GM19463 (cell line): ENCODE measurements at regions not wholly inside any gene's neighbourhood (a gene's known extent, or its start where the extent isn't known, plus 50 kb on each side); places are given as distances from the start of the nearest gene placed in this dataset.

Experiments
- ATAC-seq: cut with Tn5 transposase; IDR thresholded peaks from one replicate; pipeline ENCODE4 v1.9.1; 2021; ENCODE audit warnings: mild to moderate bottlenecking, moderate library complexity; ENCODE audit not compliant: unreplicated experiment

DNA sequence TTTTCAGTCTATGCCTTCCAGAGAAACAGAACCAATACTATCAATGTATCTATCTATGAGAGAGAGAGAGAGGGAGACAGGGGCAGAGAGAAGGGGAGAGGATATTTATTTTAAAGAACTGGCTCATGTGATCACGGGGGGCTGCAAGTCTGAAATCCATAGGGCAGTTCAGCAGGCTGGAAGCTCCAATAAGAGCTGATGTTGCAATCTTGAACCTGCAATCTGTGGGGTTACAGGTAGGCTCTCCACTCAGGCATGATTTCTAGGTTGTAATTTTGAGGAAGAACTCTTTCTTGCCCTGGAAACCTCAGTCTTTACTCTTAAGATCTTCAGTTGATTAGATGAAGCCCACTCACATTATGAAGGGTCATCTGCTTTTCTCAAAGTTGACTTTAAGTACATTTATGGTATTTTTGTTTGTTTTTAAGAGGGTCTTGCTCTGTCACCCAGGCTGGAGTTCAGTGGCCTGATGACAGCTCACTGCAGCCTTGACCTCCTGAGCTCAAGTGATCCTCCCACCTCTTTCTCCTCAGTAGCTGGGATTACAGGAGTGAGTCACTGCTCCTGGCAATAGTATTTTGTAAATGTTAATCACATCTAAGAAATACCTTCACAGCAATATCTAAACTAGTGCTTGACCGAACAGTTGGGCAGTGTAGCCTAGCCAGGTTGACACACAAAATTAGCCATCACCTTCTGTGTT, 376.4 kb downstream of the FGF9 start:
- ATAC-seq, result no peak

DNA sequence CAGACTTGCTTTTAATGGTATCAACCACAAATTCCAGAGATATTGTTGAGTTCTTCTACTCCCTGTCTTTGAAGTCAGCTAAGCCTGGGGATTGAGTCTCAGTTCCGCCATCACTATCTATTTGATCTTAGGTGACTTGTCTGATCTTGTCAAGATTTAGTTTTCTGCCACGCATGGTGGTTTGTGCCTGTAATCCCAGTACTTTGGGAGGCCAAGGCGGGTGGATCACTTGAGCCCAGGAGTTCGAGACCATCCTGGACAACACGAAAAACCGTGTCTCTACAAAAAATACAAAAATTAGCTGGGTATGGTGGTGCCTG, 376.9 kb downstream of the FGF9 start:
- no peak for ATAC-seq

DNA sequence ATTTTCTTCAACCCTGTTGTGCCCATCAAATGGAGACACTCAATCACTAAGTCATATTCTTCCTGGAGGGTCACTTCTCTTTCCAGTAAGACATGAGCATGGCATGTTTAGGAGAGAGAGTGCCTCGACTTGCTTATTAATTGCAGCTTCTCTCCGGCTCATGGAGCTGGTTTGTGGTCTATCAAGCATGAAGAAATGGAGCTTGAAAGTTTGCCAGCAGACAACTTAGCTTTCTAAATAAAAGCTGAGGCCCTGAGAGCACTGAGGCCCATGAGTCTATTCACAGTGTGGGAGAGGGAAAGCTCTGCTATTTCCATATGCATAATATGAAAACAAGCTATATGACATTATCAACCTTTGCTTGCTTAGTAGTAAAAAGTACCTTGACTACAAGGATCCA, 378.5 kb downstream of the FGF9 start:
- no peak for ATAC-seq

DNA sequence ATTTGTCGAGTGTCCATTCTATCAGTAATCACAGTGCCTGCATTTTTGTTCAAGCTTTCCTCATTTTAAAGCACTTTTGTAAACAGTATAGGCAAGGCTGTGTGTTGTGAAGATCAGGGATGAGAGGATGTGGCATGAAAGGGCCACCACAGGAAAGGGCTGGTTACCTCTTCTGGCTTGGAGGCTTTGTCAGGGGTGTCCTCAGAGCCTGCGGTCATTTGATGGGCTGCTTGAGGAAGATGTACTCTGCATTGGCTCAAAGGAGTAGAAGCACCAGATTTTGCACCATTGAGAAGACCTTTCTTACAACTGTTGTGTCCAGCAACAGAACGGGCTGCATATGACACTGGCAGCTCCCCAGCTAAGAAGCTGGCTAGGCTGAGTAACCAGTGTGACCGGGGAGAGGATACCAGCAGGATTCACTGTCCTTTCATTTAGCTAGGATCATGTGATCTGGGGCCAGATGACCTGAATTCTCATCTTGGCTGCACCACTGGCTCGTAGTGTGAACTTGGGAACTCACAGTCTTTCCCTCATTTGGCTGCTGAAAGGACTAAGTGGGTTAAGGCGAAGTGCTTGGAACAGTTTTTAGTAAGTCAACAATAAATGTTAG, 380.2 kb downstream of the FGF9 start:
- no peak for ATAC-seq

DNA sequence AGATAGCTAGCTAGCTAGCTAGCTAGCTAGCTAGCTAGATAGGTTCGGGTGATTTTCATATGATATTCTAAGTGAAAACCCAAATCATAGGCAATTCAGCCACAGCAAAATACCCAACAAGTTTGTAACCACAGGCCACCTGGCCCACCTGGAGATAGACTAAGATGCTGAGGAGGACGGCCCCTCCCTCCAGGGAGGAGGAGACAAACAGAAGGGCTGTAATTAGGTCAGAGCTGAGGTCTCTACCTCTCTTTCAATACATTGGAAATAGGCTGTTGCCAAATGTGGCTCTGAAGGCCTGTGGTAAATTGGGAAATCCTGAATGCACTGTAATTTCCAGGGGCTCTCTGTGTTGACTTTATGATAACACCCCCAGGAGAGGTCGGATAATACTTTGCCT, 382.2 kb downstream of the FGF9 start:
- ATAC-seq, result no peak

DNA sequence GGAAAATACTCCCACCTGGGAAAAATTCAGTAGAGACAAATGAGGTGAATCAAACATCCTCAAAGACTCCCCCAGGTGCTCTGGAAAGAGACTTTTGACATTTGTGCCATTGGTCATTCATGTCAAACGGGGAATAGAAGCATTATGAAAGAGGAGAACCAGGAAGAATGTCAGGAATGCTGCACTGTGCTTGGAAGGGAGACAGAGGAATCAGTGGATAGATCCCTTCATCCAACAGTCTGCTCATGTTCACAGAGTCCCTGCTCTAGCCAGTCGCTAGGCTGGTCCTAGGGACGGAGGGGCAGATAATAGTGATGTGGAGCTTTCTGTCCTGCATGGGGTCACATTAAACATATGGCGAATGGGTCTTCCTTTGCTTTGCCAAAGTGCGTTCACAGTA, 384.4 kb downstream of the FGF9 start:
- no peak for ATAC-seq

DNA sequence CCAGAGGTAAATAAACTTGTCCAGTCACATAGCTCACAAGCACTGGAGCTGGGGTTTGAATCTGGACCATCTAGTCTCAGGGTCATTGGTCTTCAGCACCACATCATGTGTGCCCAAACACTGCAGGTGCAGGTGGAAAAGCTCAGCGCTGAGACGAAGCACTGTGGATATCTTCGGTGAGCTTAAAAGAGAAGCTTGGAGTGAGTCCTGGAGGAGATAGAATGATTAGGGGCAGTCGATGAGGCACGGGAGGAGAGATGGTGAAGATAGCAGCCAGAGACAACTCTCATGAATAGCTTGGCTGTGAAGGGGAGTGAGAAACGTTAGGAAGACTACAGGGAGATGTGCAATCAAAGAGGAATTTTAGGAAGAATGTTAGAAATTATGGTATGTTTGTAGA, 389.3 kb downstream of the FGF9 start:
- ATAC-seq, result no peak

DNA sequence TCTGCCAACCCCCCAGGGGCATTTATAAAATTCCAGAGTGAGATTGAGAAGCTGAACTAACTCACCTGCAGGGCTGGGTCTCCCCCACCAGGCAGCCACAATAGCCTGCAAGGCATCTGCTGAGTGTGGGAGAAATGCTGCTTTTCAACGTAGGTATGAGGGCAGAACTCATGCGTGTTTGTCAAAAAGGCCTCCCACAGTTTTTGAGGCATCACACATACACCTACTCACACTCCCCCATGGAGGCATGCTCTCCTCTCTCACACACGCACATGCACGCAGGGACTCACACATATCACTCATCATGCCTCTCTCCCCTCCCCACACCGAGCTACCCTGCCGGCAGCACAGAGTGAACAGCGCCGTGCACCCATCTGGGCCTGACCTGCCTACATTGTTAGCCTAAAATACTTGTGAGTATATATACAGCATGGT, 390.5 kb downstream of the FGF9 start:
- peak; percentile 58 for ATAC-seq

DNA sequence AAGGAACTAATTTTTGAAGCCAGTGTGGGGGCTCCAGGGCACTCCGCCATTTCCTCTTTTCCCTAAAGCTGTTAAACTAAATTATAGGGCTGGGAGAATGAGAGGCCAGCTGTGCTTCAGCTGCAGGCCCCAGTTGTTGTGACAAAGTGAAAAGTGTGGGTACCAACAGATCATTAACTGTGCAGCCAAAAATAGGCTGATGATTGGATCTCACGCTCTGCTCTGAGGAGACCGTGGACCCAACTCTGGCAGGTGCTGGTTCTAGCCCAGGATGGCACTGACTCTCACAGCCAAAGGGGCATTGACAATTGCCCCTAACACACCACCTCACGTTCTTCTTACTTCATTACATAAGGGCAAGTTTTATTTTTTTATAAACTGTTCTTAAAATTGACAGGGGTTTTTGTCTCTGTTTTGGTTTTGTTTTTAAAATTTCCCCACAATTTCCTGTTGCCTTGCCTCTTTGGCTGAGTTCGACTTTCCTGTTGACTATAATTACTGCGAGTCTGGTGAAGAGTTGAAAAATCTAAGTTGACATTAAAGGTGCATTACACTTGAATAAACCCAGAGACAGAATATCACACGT, 391.0 kb downstream of the FGF9 start:
- ATAC-seq, result peak; percentile 70

DNA sequence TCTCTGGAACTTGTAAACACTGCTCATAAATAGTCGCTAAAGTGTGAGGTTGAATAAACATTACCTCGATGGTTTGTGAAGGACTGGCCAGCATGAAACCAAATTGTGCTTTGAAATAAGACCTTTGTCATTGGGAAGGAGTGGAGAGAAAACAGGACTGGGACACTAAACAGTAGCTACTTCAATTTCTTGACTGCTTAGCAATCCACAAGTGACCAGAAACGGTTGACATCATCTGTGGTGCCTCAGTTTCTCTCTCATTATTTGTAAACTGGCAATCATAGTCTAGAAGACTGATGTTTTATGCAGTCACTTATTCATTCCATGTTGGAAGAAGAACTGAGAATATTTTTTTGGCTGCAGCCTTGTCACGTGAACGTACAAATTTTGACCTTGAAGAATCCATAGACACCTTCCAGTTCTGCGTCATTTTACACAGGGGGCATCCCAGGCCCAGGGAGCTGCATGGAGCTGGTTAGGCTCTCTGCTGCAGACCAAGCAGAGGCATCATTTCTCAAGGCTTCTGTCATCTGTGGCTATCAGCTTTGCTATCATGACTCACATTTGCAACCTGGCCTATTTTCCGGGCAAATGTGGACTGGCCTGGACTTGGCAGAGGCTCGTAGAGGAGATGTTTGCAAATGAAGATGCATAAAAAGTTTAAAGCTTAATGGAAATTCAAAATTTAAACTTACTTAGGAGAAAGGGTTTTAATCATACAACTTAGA, 391.8 kb downstream of the FGF9 start:
- ATAC-seq, result no peak

DNA sequence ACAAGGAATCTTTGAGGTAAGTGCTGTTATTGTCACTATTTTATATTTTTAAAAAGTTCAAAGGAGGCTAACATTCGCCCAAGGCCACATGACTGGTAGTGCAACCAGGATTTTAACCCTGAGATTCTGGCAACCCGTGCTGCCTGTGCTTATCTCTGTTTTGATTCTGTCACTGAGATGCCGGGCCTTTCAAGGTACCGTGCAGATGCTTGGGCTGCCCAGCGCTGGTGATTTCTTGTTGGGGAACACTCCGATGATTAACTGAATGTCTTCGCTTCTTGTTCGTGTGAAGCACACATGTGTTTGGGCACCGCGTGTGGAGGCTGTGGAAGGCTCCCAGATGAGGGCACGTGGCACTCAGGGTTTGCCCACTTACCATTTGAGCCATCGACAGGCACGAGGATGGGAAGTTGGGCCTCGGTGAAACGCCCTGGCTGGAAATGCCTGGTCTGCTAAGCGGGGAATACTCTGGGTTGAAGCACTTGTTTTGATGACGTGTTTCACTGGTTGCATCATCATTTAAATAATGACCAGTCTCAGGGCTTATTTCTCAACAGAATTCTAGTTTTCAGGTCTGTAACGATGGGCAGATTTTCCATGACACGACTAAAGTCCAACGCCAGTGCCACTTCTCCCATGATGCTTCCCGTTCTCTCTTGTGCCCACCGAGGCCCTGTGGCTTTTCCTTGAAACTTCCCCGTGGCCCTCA, 392.7 kb downstream of the FGF9 start:
- no peak for ATAC-seq

DNA sequence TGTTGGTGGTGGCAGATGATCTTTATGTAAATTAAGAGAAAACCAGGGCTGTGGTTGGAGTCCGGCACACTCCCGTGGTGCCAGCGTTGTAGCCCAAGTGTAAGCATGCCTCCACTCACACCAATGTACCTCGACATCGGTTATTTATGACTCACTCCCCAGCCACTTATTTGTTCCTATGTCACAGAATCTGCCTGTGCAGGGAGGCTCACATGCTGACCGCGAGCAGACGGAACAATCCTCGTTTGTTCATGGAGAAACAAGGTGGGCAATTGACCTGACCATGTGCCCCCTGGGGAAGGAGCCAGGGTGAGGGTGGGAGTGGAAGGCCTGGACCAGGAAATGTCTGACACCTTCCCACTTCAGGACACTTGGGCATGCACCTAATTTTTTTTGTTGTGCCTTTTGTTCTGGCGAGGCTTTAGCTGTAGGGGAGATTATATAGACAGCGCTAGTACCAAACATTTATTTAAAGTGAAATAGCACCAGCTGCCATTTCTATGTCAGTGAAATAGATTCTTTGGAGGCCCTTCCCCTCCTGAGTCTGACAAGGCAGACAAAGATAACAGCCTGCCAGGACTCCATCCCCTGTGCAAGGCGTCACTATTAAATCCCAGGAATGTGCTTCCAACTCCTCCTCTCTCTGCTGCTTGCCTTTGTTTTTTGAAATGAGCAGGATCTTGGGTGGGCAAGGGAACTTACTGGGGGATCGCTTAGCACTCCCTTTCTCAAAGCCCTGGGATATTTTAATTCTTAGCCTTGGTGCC, 394.2 kb downstream of the FGF9 start:
- ATAC-seq, result no peak

DNA sequence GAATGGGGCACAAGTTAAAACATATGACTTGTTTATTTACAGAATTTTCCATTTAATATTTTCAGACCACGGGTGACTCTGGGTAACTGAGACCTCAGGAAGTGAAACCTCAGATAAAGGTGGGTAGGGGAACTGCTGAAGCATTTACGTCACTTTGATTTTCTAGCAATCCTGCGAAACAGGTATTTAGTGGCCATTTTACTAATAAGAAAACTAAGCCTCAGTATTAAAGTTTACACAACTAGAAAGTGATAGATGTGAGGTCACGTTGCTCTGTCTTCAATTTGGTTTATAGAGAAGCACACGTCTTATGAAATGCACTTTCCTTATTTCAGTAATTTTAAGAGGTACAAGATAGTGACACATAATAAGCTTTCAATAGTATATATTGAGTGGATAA, 402.8 kb downstream of the FGF9 start:
- ATAC-seq, result peak; percentile 59

DNA sequence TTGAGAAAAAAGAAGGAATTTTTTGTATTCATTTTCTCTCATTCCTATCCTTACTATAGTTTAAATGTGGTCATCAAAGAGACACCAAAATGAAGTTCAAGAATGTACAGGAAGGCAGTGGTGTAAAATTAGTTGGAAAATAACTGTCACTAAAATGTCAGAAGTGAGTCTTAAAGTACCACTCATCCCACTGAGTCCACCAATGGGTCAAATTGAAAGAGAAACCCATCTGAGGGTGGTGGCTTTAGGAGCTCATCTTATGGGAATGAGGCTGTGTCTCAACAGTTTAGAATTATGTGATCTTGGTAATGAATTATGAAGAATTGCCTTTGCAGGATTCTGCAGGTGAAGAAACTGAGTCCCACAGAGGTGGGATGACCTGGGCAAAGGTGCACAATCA, 403.5 kb downstream of the FGF9 start:
- ATAC-seq, result no peak

DNA sequence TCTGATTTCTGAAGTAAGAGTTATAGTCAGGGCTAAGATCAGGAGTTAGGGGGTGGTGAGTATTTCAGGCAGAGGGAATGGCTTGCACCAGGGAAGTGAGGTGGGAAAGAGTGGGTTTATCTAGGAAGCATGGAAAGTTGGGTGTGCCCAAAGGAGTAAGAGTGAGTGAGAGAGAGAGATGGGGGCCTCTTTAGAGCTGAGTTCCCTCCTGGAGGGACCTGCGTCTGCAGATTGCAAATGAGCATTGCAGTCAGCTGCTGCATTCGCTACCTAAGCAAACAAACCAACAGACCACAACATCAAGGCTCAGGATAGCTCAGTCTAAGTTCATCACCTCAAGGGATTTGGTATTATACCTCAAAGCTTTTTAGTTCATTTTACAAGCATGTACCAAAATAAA, 405.8 kb downstream of the FGF9 start:
- no peak for ATAC-seq

DNA sequence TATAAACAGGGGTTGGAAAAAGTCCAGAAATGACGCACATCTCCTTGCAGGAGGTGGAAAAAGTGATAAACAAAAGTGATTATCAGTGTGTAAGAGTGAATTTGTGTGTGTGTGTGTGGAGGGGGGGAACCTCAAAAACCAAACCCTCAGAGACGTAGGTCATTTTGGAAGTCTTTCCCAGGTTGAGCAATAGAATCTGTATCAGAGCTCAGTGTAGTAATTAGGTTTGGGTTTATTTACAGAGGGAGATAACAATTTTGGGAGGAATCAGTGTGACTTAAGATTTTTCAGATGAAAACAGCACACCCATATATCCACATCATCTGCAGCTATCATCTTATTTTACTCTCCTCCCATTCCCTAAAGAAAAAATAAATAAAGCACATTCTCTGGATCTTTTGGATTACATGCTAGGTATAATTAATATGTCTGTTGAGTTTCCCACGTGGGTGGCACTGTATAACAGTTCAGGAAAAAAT, 406.4 kb downstream of the FGF9 start:
- ATAC-seq, result no peak

DNA sequence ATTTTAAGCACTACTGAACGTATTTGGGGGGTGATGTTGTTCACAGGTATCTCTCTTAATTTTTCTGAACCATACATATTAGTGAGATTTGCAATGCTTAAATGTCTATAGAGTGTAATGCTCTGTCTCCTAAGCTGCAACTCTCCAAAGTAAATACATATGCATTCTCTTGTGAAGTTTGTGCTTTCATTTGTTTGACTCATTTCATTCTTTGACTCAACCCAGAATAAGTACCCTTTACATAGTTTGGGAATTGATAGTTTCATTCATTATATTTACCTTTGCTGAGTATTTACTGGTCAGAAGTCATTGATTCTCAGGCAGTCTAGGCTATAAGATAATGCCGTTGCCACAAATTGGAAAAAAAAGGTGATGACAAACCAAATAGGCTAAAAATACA, 406.9 kb downstream of the FGF9 start:
- no peak for ATAC-seq

DNA sequence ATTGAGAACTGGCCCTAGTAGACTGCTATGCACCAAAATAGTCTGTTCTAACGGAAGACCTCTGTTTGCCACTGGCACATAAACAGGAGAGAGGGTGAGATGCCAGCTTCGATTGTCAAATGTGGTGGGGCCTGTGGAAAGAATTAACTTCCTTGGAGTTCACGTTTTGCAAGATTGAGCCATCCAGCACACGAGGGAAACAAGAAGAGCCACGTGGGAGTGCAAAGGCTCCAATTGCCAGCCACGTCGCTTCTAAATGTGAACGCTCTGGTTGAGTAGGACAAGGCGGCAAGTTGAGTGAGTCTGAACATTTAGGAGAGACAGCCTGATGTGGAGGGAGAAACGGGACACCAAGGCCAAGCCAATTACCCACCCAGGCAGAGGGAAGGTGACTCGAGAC, 409.1 kb downstream of the FGF9 start:
- no peak for ATAC-seq

DNA sequence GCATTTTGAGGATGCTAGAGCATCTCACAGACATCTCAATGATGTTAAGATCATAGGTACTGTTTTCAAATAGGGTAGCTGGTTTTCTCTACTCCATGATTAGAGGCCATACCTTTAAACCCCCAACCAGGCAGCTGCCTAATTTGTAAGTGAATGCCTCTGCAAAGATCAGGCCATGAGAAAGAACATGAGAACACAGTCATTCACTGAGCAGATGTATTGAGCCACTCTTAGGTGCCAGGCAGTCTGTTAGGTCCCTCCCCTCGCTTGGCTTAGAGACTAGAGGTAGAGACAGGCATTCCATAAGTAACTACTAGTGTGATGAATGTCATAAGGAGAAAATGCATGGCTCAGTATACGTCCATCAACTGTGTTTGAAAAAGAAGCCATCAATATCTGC, 410.0 kb downstream of the FGF9 start:
- no peak for ATAC-seq

DNA sequence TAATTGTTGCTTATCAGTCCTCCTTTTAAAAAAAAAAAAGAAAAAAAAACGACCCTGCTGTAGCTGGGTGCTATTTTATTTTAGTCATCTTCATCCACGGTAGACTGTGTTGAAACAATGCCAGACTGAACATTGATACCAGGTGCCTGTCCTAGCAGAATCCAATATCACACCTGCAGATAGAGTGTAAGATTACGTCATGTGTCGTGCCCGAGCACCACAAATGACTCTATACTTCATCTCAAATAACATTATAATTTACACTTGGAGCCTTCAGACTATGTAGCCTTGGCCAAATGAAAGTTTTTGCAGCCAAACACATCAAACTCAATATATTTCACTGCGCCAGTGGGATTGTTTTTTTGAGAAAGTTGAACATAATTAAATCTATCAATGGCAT, 410.6 kb downstream of the FGF9 start:
- ATAC-seq, result no peak

DNA sequence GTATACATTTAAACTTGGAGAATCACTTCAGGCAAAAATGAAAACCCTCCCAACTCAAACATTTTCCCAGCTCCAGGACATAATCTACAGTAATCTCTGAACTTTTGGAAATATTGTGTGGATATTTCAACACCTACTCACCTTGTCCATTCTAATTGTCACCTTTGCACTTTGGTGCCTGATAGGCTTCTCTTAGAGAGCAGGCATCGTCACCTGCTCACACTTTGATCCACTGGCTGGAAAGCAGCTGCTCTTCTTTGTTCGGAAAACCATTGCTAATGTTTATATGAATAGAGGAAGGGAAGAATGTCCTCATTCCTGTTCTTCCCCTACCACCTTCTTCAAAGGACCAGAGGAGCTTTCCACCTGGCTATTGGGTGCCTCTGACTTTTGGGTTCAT, 411.2 kb downstream of the FGF9 start:
- ATAC-seq, result no peak
